ENCODE measurements at regions not wholly inside any gene's neighbourhood (a gene's known extent, or its start where the extent isn't known, plus 50 kb on each side); places are given as distances from the start of the nearest gene placed in this dataset.

- DNase-seq: no peak
- Mint-ChIP-seq H3K36me3 (ENCODE audit: unreplicated experiment) (no peaks in the 10 kb centered on the region), H3K27me3 (ENCODE audit: unreplicated experiment) (no peaks in the 10 kb centered on the region), H3K4me1 (ENCODE audit: low read depth, unreplicated experiment) (no peaks in the 10 kb centered on the region), H3K4me3 (ENCODE audit: unreplicated experiment) (no peak overlapping the region), H3K27ac (ENCODE audit: unreplicated experiment) (no peak overlapping the region), H3K9me3 (ENCODE audit: unreplicated experiment) (no peaks in the 10 kb centered on the region)
- TF ChIP-seq, protein P1, sequence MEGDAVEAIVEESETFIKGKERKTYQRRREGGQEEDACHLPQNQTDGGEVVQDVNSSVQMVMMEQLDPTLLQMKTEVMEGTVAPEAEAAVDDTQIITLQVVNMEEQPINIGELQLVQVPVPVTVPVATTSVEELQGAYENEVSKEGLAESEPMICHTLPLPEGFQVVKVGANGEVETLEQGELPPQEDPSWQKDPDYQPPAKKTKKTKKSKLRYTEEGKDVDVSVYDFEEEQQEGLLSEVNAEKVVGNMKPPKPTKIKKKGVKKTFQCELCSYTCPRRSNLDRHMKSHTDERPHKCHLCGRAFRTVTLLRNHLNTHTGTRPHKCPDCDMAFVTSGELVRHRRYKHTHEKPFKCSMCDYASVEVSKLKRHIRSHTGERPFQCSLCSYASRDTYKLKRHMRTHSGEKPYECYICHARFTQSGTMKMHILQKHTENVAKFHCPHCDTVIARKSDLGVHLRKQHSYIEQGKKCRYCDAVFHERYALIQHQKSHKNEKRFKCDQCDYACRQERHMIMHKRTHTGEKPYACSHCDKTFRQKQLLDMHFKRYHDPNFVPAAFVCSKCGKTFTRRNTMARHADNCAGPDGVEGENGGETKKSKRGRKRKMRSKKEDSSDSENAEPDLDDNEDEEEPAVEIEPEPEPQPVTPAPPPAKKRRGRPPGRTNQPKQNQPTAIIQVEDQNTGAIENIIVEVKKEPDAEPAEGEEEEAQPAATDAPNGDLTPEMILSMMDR (IDR thresholded peaks at IDR 0.05; ENCODE audit: partially characterized antibody, unreplicated experiment): no peak
These were observed 260.5 kb upstream of the ZPLD1 start for GRCh38 chr3:102174312-102174712.

DNA sequence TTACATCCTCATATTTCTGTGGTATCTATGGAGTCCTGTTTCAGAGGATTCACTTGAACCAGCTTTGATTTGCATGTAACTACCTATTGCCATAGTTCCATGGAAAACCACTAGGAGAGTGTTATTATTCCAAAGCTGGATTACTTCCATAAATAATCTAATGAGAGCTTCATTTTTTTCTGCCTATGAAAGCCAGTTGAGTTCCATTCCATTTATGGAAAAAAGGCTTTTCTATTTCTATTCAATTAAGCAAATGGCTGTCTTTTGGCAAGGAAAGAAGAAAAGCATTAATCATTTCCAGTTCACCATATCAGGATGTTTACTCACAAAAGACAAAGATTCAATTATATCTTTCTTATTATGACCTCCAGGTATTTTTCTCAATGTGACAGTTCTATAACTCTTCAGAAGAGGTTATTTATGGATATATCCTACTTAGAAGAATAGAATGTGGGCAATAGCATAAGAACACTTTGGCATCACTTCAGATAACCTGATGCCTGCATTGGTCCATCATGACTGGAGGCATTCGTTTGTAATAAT, 259.9 kb upstream of the ZPLD1 start:
- Mint-ChIP-seq H3K36me3 (ENCODE audit: unreplicated experiment) (no peaks in the 10 kb centered on the region), H3K27me3 (ENCODE audit: unreplicated experiment) (no peaks in the 10 kb centered on the region), H3K4me1 (ENCODE audit: low read depth, unreplicated experiment) (no peaks in the 10 kb centered on the region)

GRCh38 chr3:102176333-102177050, 258.3 kb upstream of the ZPLD1 start:
- DNase-seq: no peak
- no peak overlapping the region for H3K27ac Mint-ChIP-seq (ENCODE audit: unreplicated experiment)
- TF ChIP-seq, protein P1 (IDR thresholded peaks at IDR 0.05; ENCODE audit: partially characterized antibody, unreplicated experiment): no peak
- no peaks in the 10 kb centered on the region for H3K36me3 Mint-ChIP-seq (ENCODE audit: unreplicated experiment)
- H3K4me1 Mint-ChIP-seq (ENCODE audit: low read depth, unreplicated experiment): no peaks in the 10 kb centered on the region
- no peak overlapping the region for H3K4me3 Mint-ChIP-seq (ENCODE audit: unreplicated experiment)
- no peaks in the 10 kb centered on the region for H3K27me3 Mint-ChIP-seq (ENCODE audit: unreplicated experiment)
- no peaks in the 10 kb centered on the region for H3K9me3 Mint-ChIP-seq (ENCODE audit: unreplicated experiment)

More for the DNA sequence above, 259.9 kb upstream of the ZPLD1 start:
- H3K27ac Mint-ChIP-seq (ENCODE audit: unreplicated experiment): no peak overlapping the region
- TF ChIP-seq, protein P1 (IDR thresholded peaks at IDR 0.05; ENCODE audit: partially characterized antibody, unreplicated experiment): no peak
- DNase-seq: no peak
- no peak overlapping the region for H3K4me3 Mint-ChIP-seq (ENCODE audit: unreplicated experiment)
- no peaks in the 10 kb centered on the region for H3K9me3 Mint-ChIP-seq (ENCODE audit: unreplicated experiment)

DNA sequence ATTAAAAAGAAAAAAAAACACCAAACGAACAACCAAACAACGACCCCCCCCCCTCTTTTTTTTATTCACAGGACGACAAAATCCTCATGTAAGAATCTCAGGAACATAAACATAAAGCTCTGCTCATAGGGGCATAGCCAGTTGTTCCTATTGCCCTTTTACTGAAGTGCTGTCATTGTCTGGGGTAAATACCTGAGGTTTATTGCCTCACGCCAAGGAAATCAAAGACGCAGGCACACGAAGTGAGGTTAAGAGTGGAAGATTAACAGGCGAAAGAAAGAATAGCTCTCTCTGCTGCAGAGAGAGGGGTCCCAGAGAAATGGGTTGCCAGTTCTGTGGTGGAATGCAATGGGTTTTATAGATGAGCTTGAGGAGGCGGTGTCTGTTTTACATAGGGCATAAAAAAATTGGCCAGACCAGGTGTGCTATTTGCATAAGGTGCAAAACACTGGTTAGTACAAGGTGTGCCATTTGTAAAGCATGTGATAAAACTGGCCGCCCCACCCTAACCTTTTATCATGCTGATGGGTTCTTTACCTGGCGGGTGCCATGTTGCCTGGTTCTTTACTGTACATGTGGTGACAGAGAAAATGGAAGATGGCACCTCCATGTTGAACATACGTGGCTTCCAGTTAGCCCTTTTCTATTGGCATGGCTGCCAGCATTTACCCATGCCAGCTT, 257.6 kb upstream of the ZPLD1 start:
- TF ChIP-seq, protein P1 (IDR thresholded peaks at IDR 0.05; ENCODE audit: partially characterized antibody, unreplicated experiment): no peak
- Mint-ChIP-seq H3K4me1 (ENCODE audit: low read depth, unreplicated experiment) (no peaks in the 10 kb centered on the region), H3K4me3 (ENCODE audit: unreplicated experiment) (no peak overlapping the region), H3K9me3 (ENCODE audit: unreplicated experiment) (no peaks in the 10 kb centered on the region), H3K27me3 (ENCODE audit: unreplicated experiment) (no peaks in the 10 kb centered on the region), H3K27ac (ENCODE audit: unreplicated experiment) (no peak overlapping the region), H3K36me3 (ENCODE audit: unreplicated experiment) (no peaks in the 10 kb centered on the region)
- no peak for DNase-seq

- Mint-ChIP-seq H3K36me3 (ENCODE audit: unreplicated experiment) (no peaks in the 10 kb centered on the region), H3K9me3 (ENCODE audit: unreplicated experiment) (no peaks in the 10 kb centered on the region), H3K27me3 (ENCODE audit: unreplicated experiment) (no peaks in the 10 kb centered on the region), H3K4me1 (ENCODE audit: low read depth, unreplicated experiment) (no peaks in the 10 kb centered on the region), H3K27ac (ENCODE audit: unreplicated experiment) (no peak overlapping the region), H3K4me3 (ENCODE audit: unreplicated experiment) (no peak overlapping the region)
- TF ChIP-seq, protein P1 (IDR thresholded peaks at IDR 0.05; ENCODE audit: partially characterized antibody, unreplicated experiment): no peak
- DNase-seq: no peak
These were observed 256.0 kb upstream of the ZPLD1 start for GRCh38 chr3:102178817-102179216.
